ENCODE measurements at regions not wholly inside any gene's neighbourhood (a gene's known extent, or its start where the extent isn't known, plus 50 kb on each side); places are given as distances from the start of the nearest gene placed in this dataset.
A peak's percentile ranks its signal among the peaks of the same experiment; 100 is the strongest.

GRCh38 chr14:49992901-49993339 lies 100.0 kb downstream of the ARF6 start:
- Histone ChIP-seq H3K27ac (ENCODE audit: low read length) (no peak overlapping the region), H3K4me3 (ENCODE audit: low read length) (no peak overlapping the region), H3K79me2 (ENCODE audit: low read length) (no peaks in the 10 kb centered on the region), H3K27me3 (ENCODE audit: low read depth, low read length) (no peaks in the 10 kb centered on the region), H2AFZ (ENCODE audit: low read depth, low read length) (peak overlapping the region; percentile 51; the same call in 1 of the 2 replicates), H3K9ac (ENCODE audit: low read length) (no peak overlapping the region), H3K4me2 (ENCODE audit: low read length) (peak overlapping the region; percentile 5), H3K9me3 (ENCODE audit: insufficient read depth, low read length) (no peaks in the 10 kb centered on the region), H3K36me3 (replicated peaks; ENCODE audit: low read depth, low read length) (no peaks in the 10 kb centered on the region), H4K20me1 (ENCODE audit: insufficient read depth, low read length) (no peaks in the 10 kb centered on the region), H3K4me1 (ENCODE audit: low read length) (peaks cover 11% of the 10 kb centered on the region)
- no peak for TF ChIP-seq EZH2phosphoT487 (IDR thresholded peaks at IDR 0.05; ENCODE audit: low read depth)
- no peak for TF ChIP-seq CTCF (IDR thresholded peaks at IDR 0.05; ENCODE audit: low read depth, low read length)

GRCh38 chr14:49993565-49993964 lies 100.7 kb downstream of the ARF6 start:
- peaks cover 11% of the 10 kb centered on the region for H3K4me1 ChIP-seq (ENCODE audit: low read length)
- TF ChIP-seq EZH2phosphoT487 (IDR thresholded peaks at IDR 0.05; ENCODE audit: low read depth): no peak
- no peak for TF ChIP-seq CTCF (IDR thresholded peaks at IDR 0.05; ENCODE audit: low read depth, low read length)
- no peaks in the 10 kb centered on the region for H4K20me1 ChIP-seq (ENCODE audit: insufficient read depth, low read length)
- H3K9me3 ChIP-seq (ENCODE audit: insufficient read depth, low read length): no peaks in the 10 kb centered on the region
- H2AFZ ChIP-seq (ENCODE audit: low read depth, low read length): no peak overlapping the region
- no peaks in the 10 kb centered on the region for H3K79me2 ChIP-seq (ENCODE audit: low read length)
- H3K27ac ChIP-seq (ENCODE audit: low read length): no peak overlapping the region
- no peak overlapping the region for H3K4me3 ChIP-seq (ENCODE audit: low read length)
- no peak overlapping the region for H3K9ac ChIP-seq (ENCODE audit: low read length)
- no peak overlapping the region for H3K4me2 ChIP-seq (ENCODE audit: low read length)
- no peaks in the 10 kb centered on the region for H3K27me3 ChIP-seq (ENCODE audit: low read depth, low read length)
- H3K36me3 ChIP-seq (replicated peaks; ENCODE audit: low read depth, low read length): no peaks in the 10 kb centered on the region

GRCh38 chr14:49994951-49995561 lies 102.2 kb downstream of the ARF6 start:
- no peak overlapping the region for H2AFZ ChIP-seq (ENCODE audit: low read depth, low read length)
- TF ChIP-seq EZH2phosphoT487 (IDR thresholded peaks at IDR 0.05; ENCODE audit: low read depth) (no peak), CTCF (IDR thresholded peaks at IDR 0.05; ENCODE audit: low read depth, low read length) (no peak)
- no peak overlapping the region for H3K9ac ChIP-seq (ENCODE audit: low read length)
- H3K27me3 ChIP-seq (ENCODE audit: low read depth, low read length): no peaks in the 10 kb centered on the region
- H3K4me3 ChIP-seq (ENCODE audit: low read length): no peak overlapping the region
- no peak overlapping the region for H3K4me2 ChIP-seq (ENCODE audit: low read length)
- no peaks in the 10 kb centered on the region for H3K9me3 ChIP-seq (ENCODE audit: insufficient read depth, low read length)
- no peak overlapping the region for H3K27ac ChIP-seq (ENCODE audit: low read length)
- no peaks in the 10 kb centered on the region for H3K36me3 ChIP-seq (replicated peaks; ENCODE audit: low read depth, low read length)
- H3K4me1 ChIP-seq (ENCODE audit: low read length): peaks cover 25% of the 10 kb centered on the region
- H3K79me2 ChIP-seq (ENCODE audit: low read length): no peaks in the 10 kb centered on the region
- no peaks in the 10 kb centered on the region for H4K20me1 ChIP-seq (ENCODE audit: insufficient read depth, low read length)

- Histone ChIP-seq H4K20me1 (ENCODE audit: insufficient read depth, low read length) (no peaks in the 10 kb centered on the region), H2AFZ (ENCODE audit: low read depth, low read length) (no peak overlapping the region), H3K4me3 (ENCODE audit: low read length) (no peak overlapping the region), H3K79me2 (ENCODE audit: low read length) (no peaks in the 10 kb centered on the region), H3K27ac (ENCODE audit: low read length) (no peak overlapping the region), H3K4me2 (ENCODE audit: low read length) (no peak overlapping the region), H3K4me1 (ENCODE audit: low read length) (peaks cover 48% of the 10 kb centered on the region), H3K9me3 (ENCODE audit: insufficient read depth, low read length) (no peaks in the 10 kb centered on the region), H3K36me3 (replicated peaks; ENCODE audit: low read depth, low read length) (no peaks in the 10 kb centered on the region), H3K9ac (ENCODE audit: low read length) (no peak overlapping the region), H3K27me3 (ENCODE audit: low read depth, low read length) (no peaks in the 10 kb centered on the region)
- no peak for TF ChIP-seq CTCF (IDR thresholded peaks at IDR 0.05; ENCODE audit: low read depth, low read length)
- no peak for TF ChIP-seq EZH2phosphoT487 (IDR thresholded peaks at IDR 0.05; ENCODE audit: low read depth)
Measured at GRCh38 chr14:49997991-49998390, 105.1 kb downstream of the ARF6 start.
